HG03460 (cell line): ENCODE measurements at regions not wholly inside any gene's neighbourhood (a gene's known extent, or its start where the extent isn't known, plus 50 kb on each side); places are given as distances from the start of the nearest gene placed in this dataset.
"Not testable (repeated sequence)": the region's sequence is repeated elsewhere in the genome, so short reads cannot be mapped to it uniquely, and the experiment has no call there.

Experiments used
- ATAC-seq: cut with Tn5 transposase; IDR thresholded peaks from one replicate; pipeline ENCODE4 v1.9.1; 2021; ENCODE audit not compliant: unreplicated experiment

DNA sequence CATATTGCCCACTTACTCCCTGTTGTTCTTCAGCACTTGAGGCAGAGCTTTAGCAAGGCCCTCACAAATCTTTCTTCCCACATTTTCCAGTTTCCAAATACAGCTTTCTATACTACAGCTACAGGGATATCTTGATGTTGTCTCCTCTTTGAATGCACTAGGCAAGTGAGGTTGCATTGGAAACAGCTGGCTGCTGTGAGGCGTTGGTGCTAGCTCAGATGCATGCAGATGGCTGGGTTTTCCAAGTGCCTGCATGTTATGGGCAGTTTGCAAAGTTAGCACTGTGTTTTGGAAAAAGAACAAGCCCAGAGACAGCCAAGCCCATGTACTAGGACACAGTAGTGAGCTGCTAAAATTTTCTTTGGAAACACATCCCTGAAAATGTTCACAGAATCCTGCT, 315.1 kb upstream of the RASGEF1B start:
- ATAC-seq = no peak

DNA sequence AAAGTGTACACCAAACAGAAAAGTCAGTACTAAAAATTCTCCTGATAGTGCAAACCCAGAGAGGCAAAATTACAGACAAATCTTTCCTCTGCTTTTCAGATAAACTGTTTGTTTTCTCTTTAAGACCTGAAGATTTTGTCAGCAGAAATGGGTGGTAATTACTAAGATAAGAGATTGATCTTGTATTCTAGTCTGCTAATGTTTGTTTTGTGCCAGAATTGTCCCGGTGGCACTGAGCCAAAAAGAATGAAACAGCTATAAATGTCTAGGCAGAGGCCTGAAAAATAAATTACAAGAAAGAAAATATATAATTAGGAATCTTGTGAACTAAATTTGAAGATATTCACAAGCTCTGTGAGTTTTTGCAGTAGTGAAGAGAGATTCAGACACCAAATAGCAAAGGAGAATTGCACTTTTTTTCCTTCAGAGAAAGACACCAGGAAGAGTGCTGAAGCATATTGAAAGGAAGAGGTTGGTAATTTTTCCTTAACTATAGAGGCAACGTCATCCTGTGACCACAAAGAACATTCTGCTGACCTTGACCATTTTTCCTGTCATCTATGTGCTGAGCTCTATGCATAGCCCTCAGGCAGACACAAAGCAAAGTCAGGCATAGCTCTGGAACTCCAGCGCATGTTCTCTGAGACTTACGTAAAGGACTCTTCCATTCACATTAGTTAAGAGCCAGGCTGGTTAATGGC, 314.5 kb upstream of the RASGEF1B start:
- ATAC-seq = no peak

DNA sequence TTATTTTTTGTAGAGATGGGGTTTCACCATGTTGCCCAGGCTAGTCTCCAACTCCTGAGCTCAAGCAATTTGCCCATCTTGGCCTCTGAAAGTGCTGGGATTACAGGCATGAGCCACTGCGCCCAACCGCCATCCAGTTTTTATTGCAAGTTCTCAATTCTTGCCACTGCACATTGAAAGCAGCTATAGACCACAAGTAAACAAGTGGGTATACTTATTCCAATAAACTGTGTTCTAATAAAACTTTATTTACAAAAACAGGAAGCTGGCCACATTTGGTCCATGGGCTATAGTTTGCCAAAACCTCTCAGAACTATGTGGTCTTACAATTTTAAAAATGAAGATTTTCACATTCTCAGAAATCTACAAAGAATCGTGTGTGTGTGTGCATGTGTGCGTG, 313.6 kb upstream of the RASGEF1B start:
- ATAC-seq = no peak

DNA sequence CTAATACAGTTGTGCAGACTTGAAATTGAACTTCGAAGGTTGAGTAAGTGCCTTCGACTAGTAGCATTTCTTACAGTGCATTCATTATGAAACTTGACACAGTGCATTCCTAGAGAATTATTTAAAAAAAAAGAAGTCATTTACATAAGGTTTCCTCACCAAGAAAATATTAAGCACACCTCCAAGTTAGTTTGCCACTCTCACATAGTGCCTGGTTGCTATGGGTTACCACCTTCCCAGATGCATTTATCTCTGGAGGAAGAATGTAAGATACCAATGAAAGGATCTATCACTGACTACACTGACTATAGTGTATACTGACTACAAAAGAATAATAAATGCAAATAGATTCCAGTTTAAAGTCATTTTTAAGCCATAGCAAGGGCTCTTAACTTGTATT, 311.9 kb upstream of the RASGEF1B start:
- no peak for ATAC-seq

DNA sequence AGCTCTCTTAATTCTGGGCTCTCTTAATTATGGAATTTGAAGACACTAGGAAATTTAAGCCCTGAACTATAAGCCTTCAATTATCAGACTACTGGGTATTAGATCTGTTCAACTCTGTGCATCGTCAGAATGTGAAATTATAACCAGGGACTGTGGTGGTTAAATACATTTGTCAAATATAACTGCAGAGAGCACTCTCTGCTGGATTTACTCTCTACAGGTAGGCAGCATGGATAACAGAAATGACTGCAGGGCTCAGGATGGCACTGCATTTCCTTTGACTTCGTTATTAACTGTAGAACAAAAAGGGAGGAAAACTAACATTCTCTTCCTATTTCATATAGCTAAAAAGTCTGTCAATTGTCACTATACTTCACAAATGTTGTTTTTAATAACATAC, 310.1 kb upstream of the RASGEF1B start:
- no peak for ATAC-seq

DNA sequence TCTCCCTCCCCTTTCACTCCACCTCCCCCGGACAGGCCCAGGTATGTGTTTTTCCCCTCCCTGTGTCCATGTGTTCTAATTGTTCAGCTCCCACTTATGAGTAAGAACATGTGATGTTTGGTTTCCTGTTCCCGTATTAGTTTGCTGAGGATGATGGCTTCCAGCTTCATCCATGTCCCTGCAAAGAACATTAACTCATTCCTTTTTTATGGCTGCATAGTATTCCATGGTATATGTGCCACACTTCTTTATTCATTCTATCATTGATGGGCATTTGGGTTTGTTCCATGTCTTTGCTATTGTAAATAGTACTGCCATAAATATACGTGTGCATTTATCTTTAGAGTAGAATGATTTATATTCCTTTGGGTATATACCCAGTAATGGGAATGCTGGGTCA, 306.0 kb upstream of the RASGEF1B start:
- ATAC-seq = not testable (repeated sequence)

DNA sequence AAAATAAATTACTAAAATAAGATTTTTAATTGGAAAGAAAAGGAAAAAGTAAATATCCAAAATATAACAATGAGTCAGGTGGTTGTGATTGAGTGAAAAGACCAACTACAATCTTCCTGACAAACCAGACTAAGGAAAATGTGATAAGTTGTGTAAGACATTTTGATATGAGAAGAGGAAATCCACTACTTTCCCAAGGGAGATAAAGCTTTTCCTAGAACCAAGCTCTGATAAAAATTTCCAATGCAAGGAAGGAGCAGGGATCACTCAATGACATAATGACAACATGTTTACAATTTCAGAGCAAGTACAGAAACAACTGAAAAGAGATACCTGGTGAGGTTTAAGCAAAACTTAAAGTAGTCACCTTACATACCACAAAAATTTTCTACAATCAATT, 305.1 kb upstream of the RASGEF1B start:
- ATAC-seq = no peak

DNA sequence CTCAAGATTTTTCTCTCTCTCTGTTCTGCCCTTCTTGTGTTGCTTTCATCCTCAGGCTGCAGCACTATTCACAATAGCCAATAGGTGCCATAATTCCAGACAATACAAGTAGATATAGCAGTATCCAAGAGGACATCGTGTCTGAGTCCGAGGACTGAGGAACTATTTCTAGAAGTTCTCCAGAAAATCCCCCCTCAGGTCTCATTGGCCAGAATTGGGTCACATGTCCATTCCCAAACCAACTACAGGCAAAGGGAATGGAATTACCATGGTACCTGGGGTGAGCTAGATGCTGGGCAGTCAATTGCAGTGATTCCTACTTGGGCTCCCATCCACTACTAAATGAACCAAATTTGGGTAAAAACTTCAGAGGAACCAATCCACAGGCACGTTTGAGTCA, 301.9 kb upstream of the RASGEF1B start:
- no peak for ATAC-seq

DNA sequence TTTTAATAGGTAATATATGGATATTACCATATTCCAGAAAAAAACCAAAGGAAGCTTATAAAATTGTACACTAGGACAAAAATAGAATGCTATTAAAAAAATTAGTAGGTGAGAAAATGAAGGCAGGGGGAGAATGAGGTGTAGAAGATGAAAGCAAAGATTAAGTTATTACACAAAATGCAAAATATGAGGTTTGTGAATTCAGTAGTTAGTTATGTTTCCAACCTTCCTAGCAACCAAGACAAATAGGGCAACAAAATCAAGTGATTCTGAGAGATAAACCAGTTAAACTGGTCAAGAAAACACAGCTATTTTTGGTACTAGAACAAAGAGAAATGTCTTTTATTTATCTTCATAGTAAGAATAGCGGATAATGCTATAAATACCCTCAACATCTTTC, 300.0 kb upstream of the RASGEF1B start:
- ATAC-seq = no peak

DNA sequence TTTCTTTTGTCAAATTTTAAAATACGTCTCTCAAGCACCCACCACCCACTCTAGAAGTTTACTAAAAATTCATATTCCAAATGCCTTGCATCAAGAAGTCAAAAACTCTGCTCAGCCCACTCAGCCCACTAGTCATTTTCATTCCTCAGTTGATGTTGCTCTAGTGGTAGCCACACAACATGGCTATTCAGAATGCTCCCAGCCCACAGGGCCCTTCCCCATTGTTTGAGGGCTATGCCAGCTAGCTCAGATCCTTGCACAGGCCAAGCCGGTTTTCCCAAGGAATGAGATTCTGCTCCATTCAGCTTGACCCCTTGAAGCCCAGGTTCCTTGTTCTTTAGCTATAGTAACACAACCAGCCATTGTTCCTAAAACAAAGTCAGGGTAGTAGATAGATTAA, 297.5 kb upstream of the RASGEF1B start:
- no peak for ATAC-seq

DNA sequence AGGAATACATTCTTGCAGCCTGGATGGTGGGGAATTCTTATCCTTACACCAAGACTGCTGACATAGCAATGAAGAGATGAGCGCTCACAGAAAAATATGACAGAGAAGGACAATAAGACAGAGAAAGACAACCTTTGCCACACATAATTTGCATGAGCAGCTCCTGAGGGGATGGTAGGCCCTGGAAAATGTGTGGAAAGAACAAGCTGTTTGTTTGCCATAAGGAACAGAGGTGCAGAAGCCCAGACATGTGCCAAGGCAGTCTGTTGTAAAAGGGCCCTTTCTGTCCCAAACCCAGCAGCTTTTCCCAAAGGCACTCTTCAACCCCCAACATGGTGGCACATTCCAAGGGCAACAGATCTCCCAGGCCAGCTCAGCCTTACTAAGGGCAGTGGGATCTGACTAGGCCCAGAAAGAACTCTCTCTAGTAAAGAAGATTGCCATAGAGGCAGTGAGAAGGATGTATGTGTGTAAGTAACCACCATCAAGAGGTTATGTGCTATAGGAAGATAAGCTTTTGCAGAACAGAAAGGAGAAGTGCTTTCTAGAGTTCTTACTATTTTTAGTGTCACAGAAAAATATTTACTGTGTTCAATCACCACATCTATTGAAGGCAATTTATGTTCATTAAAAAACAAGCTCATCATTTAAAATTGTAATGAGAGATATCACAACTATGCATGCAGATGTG, 287.0 kb upstream of the RASGEF1B start:
- no peak for ATAC-seq

DNA sequence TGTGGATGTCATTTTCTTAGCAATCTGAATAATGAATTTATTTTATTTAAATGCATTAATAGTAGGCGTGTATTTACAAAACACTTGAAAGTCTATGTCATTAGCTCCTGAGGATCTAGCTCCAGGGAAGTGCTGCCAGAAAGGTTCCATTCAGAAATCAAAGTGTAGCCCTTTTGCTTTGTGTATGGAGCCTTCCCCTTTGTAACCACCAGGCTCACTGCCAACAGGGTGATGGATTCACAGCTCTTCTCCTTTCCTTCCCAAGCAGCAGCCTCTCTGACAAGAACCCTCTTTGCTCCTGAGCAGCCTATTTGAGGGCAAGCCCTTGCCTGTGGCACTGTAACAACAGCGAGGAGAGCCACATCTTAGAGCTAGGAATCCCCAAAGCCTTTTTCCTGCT, 286.0 kb upstream of the RASGEF1B start:
- no peak for ATAC-seq

DNA sequence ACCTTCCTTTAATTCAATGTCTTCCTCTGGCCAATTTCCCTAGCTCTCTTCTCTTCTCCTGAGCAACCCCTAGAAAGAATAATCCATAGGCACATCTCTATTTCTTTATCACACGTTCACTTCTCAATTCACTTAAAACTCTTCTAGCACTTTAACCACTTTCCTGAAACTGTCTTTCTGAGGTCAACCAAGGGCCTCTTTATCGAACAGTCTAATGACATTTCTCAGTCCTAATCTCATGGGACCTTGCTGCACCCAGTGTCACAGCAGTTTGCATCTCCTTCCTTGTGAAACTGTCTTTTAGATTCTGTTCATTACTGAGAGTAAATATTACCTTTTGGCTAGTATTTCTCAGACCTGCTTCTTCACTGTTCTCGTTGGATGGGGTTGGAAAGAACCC, 285.3 kb upstream of the RASGEF1B start:
- ATAC-seq = peak; percentile 84

DNA sequence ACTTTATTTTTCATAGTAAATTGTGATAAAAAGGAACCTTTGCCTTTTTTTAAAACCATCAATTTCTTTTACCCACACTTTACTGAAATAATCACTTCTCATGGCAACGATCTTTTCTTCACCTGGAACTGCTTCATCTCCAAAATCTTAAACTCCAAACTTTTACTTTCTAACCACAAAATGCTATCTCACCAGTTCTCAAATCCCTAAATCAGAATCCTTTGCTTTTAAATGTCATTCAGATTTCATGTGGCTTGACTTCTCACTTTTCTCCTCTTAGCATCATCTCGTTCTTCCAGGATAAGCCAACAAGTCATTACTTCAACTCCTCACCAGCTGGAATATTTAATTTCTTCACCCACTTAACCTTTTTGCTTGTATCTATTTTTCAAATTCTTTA, 284.3 kb upstream of the RASGEF1B start:
- no peak for ATAC-seq

DNA sequence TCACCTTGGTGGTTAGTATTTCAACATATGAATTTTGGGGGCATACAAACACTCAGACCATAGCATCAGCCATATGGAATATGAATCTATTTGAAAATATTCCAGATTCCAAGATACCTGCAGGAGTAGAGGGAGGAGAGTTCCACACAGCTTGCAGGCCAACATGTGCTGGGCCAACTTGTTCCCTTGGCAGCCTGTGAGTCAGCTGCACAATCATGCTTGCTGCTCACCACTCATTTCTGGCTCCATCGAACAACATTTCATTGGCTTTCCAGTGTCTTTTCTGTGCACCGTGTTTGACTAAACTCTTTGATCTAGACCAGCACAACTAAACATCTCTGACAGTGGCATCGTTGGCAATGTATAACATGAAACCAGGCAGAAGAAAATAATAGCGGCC, 282.5 kb upstream of the RASGEF1B start:
- no peak for ATAC-seq

DNA sequence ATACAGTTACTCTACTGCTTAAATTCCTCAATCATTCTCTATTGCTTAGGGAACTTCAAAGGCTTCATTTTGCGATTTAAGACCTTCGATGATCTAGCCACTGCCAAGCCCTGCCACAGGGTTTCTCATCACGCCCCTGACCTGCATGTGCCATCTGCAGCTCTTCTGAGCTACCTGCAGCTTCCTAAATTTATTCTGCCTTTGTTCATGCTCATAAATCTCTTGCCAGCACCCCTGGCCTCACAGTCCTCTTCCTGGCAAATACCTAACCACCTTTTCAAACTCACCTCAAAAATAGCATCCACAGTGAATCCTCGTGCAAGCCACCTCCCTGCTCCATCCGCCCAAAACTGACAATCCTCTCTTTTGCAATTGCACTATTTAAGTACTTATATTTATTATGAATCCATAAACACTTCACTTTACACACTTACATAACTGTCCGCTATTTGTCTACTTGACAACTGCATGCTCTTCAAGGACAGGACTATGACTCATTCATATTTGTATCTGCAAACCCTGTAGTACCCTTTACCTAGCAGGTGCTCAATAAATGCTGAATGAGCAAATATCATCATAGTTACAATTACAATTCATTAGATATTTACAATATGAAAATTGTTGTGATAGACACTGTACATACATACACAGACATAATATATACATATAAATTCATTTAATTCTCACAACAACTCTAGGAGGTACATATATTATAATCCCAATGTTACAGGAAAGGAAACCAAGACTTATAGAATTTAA, 280.0 kb upstream of the RASGEF1B start:
- ATAC-seq = no peak

DNA sequence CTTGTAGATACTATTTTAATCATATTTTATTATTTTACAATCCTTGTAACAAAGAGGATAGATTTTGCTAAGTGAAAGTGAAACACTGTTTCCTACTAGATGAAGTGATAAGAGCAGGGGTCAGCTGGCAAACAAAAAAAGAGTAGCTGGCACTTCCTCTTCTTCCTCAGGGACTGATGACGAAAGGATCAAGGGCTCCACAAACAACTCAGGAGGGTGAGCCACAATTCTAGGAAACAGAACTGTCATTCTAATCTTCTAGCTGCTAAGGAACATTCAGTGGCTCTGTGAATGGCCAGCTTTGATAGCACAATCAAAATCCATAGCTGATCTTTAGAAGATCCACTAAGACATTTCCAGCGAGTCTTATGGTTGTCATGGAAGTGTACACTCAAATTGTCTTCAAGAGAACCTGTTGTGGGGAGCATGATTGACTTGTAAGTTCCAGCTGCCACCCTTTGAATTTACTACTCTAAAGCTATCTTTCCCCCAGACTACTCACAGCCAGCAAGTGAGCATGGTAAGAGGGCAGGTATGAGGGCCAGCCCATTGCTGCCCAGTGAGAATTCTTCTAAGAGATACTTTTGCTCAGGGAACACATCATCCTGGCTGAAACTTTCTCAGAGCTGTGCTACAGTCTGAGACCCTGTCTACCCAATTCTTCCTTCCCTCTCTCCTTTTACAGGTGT, 275.7 kb upstream of the RASGEF1B start:
- no peak for ATAC-seq

DNA sequence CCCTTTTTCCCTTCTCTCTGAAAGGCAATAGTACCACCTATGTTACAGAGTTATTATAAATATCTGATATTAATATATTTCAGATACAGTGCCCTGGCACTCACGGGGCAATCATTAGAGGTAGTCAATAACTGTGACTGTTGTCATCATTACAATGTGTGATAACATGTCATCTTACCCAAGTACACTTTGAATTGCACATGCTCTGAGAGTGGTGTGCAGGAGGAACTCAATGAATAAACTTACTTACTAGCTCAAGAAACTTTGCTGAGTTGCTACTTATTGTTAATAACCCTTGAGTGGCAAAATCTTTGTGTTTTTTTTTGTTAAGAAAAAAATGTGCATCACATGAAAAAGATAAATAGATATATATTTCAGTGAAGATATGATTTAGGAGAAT, 275.1 kb upstream of the RASGEF1B start:
- no peak for ATAC-seq

DNA sequence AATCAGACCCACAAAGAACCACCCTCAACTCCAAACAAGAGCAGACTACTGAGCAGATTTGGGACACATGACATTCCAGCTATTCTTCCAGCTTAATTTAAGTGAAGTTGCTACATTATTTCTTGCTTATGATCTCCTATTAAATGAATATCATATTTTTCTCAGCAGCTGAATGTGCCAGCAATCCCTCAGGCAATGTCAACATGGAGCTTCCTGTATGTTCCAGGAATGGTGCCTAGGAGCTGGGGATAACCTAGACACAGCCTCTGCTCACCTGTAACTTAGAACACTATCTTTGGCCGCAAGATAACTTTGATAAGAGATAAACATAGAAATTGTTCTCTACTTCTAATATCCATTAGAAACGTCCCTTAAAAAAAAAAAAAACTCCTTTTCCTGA, 274.4 kb upstream of the RASGEF1B start:
- ATAC-seq = no peak

DNA sequence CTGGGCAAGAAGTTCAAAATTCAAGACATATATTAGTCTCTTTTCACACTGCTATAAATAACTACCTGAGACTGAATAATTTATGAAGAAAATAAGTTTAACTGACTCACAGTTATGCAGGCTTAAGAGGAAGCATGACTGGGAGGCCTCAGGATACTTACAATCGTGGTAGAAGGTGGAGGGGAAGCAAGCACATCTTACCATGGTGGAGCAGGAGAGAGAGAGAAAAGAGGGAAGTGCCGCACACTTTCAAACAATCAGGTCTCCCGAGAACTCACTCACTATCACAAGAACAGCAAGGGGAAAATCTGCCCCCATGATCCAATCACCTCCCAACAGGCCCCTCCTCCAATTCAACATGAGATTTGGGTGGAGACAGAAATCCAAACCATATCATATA, 273.3 kb upstream of the RASGEF1B start:
- ATAC-seq = no peak

DNA sequence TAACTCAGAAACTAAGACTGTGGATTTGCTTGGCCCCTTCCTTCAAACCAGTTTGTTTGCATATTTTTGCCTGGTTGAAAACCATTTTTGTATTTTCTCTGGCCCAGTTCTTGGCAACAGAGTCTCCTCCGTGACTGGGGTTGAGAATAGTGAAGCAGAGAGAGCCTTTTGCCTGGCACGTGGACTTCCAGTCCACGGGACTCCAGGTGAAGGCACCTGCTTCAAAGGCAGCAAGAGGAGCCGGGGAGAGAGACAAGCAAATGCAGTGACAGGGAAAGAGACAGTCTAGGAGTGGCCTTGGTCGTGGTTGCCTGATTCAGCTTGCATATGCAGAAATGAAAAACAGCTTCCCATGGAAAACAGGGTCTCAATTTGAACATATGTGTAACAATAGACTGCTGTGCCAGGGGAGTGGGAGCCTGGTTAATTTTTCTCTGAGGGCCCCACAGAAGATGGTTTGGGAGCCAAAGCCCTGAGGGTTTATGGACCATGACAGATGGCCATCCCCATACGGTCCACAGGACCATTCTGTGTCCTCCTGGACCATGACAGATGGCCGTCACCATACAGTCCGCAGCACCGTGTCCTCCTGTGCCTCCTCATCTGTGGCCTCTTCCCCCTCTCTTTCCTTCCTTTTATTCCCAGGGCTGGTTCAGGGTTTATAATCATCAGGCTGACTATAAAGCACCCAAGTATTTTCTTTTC, 272.2 kb upstream of the RASGEF1B start:
- ATAC-seq = no peak
